CD14-positive monocyte (primary cell): ENCODE measurements at regions not wholly inside any gene's neighbourhood (a gene's known extent, or its start where the extent isn't known, plus 50 kb on each side); places are given as distances from the start of the nearest gene placed in this dataset.

Experiments used
- DNase-seq, 3 donors: peaks; one replicate each; pipeline ENCODE4 v3.0.0-alpha.2; 2011 to 2022
- H2AFZ ChIP-seq: 2 replicates; pipeline ENCODE4 v1.6.0; 2012; ENCODE audit warnings: mild to moderate bottlenecking, low read depth, low read length, inconsistent platforms; ENCODE audit not compliant: insufficient read depth, poor library complexity, severe bottlenecking
- H3K27ac ChIP-seq, 2 donors: 1 replicate in 1 of 2; 2 replicates in 1 of 2; pipeline ENCODE4 v1.5.1; 2012 to 2013; ENCODE audit warnings: low read length in 2 of 2, control low read depth in 1 of 2, inconsistent platforms in 1 of 2, low read depth in 1 of 2, mild to moderate bottlenecking in 1 of 2
- H3K27me3 ChIP-seq, 2 donors: one replicate each; pipeline versions ENCODE4 v1.6.0 to v1.6.1; 2011 to 2013; ENCODE audit warnings: low read length in 2 of 2; ENCODE audit not compliant: control insufficient read depth in 2 of 2, insufficient read depth in 2 of 2
- H3K36me3 ChIP-seq, 2 donors: replicated peaks in 1 of 2; 1 replicate in 1 of 2; 2 replicates in 1 of 2; pipeline versions ENCODE4 v1.5.1 to v1.6.1; 2012 to 2013; ENCODE audit warnings: low read length in 2 of 2, control low read depth in 1 of 2, inconsistent platforms in 1 of 2, mild to moderate bottlenecking in 1 of 2; ENCODE audit not compliant: insufficient read depth in 2 of 2, control insufficient read depth in 1 of 2
- H3K4me1 ChIP-seq, 2 donors: 1 replicate in 1 of 2; 2 replicates in 1 of 2; pipeline versions ENCODE4 v1.5.1 to v1.6.1; 2012 to 2013; ENCODE audit warnings: low read length in 2 of 2, control low read depth in 1 of 2, inconsistent platforms in 1 of 2, mild to moderate bottlenecking in 1 of 2, moderate library complexity in 1 of 2; ENCODE audit not compliant: insufficient read depth in 2 of 2, control insufficient read depth in 1 of 2
- H3K4me2 ChIP-seq: replicated peaks from 2 replicates; pipeline ENCODE3; 2012; ENCODE audit warnings: low read length, moderate library complexity, mild to moderate bottlenecking; ENCODE audit not compliant: poor library complexity, severe bottlenecking; ENCODE audit errors: extremely low read depth
- H3K4me3 ChIP-seq, 3 experiments: fragments of 200-600 bp in 1 of 3; sonication (generic) in 1 of 3; replicated peaks in 1 of 3; 1 replicate in 2 of 3; 2 replicates in 1 of 3; pipeline ENCODE4 v1.5.1; 2011 to 2013; ENCODE audit warnings: low read length in 3 of 3, mild to moderate bottlenecking in 3 of 3, control low read depth in 2 of 3, low read depth in 2 of 3, inconsistent platforms in 1 of 3, moderate library complexity in 1 of 3
- H3K79me2 ChIP-seq: 2 replicates; pipeline ENCODE4 v1.6.0; 2012; ENCODE audit warnings: mild to moderate bottlenecking, control low read depth, inconsistent platforms, low read length, moderate library complexity; ENCODE audit not compliant: insufficient read depth
- H3K9ac ChIP-seq: 2 replicates; pipeline ENCODE4 v1.6.0; 2017; ENCODE audit warnings: low read length, mild to moderate bottlenecking; ENCODE audit not compliant: insufficient read depth, poor library complexity, severe bottlenecking
- H3K9me3 ChIP-seq, 2 donors: replicated peaks in 1 of 2; 1 replicate in 1 of 2; 2 replicates in 1 of 2; pipeline versions ENCODE4 v1.5.1 to v1.6.1; 2012 to 2013; ENCODE audit warnings: low read length in 2 of 2, control low read depth in 1 of 2; ENCODE audit not compliant: control insufficient read depth in 1 of 2, insufficient read depth in 1 of 2
- H4K20me1 ChIP-seq: 2 replicates; pipeline ENCODE4 v1.6.0; 2012; ENCODE audit warnings: mild to moderate bottlenecking, low read length, control low read depth, moderate library complexity; ENCODE audit not compliant: insufficient read depth
- H3K27ac Mint-ChIP-seq, 7 donors: one replicate each; pipeline ENCODE4 v1.8.0; 2020; ENCODE audit warnings: mild to moderate bottlenecking in 7 of 7, mixed read lengths in 7 of 7, moderate library complexity in 6 of 7, inconsistent platforms in 2 of 7
- H3K27me3 Mint-ChIP-seq, 3 donors: one replicate each; pipeline ENCODE4 v1.8.0; 2021 to 2022; ENCODE audit warnings: low read depth in 3 of 3, mild to moderate bottlenecking in 3 of 3, mixed read lengths in 3 of 3, moderate library complexity in 3 of 3, inconsistent platforms in 1 of 3
- H3K36me3 Mint-ChIP-seq, 2 donors: one replicate each; pipeline ENCODE4 v1.8.0; 2020; ENCODE audit warnings: mixed read lengths in 2 of 2, inconsistent platforms in 1 of 2, mild to moderate bottlenecking in 1 of 2
- H3K4me1 Mint-ChIP-seq: one replicate; pipeline ENCODE4 v1.8.0; 2020; ENCODE audit warnings: mild to moderate bottlenecking, mixed read lengths
- H3K4me3 Mint-ChIP-seq, 2 donors: one replicate each; pipeline ENCODE4 v1.8.0; 2020; ENCODE audit warnings: mild to moderate bottlenecking in 2 of 2, mixed read lengths in 2 of 2, moderate library complexity in 1 of 2
- H3K9me3 Mint-ChIP-seq, 7 donors: one replicate each; pipeline ENCODE4 v1.8.0; 2020 to 2022; ENCODE audit warnings: mixed read lengths in 7 of 7, mild to moderate bottlenecking in 6 of 7, moderate library complexity in 6 of 7, inconsistent platforms in 2 of 7
- WGBS: methylation state at CpG from one replicate; pipeline ENCODE4 v1.1.5; 2013; ENCODE audit warnings: missing lambda C conversion rate; ENCODE audit not compliant: insufficient coverage; 5-methylcytosine and 5-hydroxymethylcytosine counted together
- intact Hi-C, 2 donors: fragments of 100-400 bp; cut with micrococcal nuclease; formaldehyde crosslinking; loops; one replicate each; pipeline versions ENCODE4 v1.15.0 to v1.15.1; 2023
- TF ChIP-seq, protein P1 (sequence below): fragments of 200-600 bp; IDR thresholded peaks from one replicate; pipeline ENCODE4 v1.8.0; 2022; ENCODE audit warnings: antibody characterized with exemption, mild to moderate bottlenecking

DNA sequence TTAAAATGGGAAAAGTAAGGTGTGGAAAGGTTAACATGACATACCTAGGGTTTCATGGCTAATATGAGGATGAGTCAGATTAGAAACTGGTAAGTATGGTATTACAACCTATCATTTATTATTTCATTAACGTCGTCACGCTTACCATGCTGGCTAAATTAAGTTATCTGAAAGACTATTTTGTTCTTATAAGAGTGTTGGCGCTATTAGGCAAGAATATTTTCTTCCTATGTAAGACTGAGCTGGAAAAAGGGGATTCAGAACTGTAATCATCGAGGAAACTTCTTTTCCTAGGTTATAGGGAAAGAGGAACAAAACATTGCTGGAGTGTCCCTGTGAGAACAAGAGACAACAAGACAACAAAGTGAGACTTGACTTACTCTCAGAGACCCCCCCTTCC is 440.8 kb downstream of the KCNJ2 start:
- H3K4me2 ChIP-seq, result no peak overlapping the region
- no peaks in the 10 kb centered on the region for H3K9me3 ChIP-seq
- DNase-seq, result no peak
- H3K36me3 ChIP-seq, result no peaks in the 10 kb centered on the region
- no peak overlapping the region for H3K4me3 Mint-ChIP-seq
- H3K27me3 ChIP-seq, result no peaks in the 10 kb centered on the region
- intact Hi-C loops, result no loop called here
- TF ChIP-seq, protein P1, sequence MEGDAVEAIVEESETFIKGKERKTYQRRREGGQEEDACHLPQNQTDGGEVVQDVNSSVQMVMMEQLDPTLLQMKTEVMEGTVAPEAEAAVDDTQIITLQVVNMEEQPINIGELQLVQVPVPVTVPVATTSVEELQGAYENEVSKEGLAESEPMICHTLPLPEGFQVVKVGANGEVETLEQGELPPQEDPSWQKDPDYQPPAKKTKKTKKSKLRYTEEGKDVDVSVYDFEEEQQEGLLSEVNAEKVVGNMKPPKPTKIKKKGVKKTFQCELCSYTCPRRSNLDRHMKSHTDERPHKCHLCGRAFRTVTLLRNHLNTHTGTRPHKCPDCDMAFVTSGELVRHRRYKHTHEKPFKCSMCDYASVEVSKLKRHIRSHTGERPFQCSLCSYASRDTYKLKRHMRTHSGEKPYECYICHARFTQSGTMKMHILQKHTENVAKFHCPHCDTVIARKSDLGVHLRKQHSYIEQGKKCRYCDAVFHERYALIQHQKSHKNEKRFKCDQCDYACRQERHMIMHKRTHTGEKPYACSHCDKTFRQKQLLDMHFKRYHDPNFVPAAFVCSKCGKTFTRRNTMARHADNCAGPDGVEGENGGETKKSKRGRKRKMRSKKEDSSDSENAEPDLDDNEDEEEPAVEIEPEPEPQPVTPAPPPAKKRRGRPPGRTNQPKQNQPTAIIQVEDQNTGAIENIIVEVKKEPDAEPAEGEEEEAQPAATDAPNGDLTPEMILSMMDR, result no peak
- WGBS, result 100% methylated on average over 1 of the region's 5 CpGs
- no peak overlapping the region for H3K4me3 ChIP-seq
- H2AFZ ChIP-seq, result no peak overlapping the region
- no peaks in the 10 kb centered on the region for H3K4me1 ChIP-seq
- peaks cover 2% of the 10 kb centered on the region for H3K4me1 Mint-ChIP-seq
- H3K9me3 Mint-ChIP-seq, result peaks cover 0 to 2% (median 0%) of the 10 kb centered on the region in 7 donors
- H3K36me3 Mint-ChIP-seq, result no peaks in the 10 kb centered on the region
- no peak overlapping the region for H3K27ac ChIP-seq
- no peak overlapping the region for H3K27ac Mint-ChIP-seq
- H3K27me3 Mint-ChIP-seq, result peaks cover 0 to 6% (median 1%) of the 10 kb centered on the region in 3 donors
- no peaks in the 10 kb centered on the region for H4K20me1 ChIP-seq
- H3K9ac ChIP-seq, result no peak overlapping the region
- no peaks in the 10 kb centered on the region for H3K79me2 ChIP-seq

DNA sequence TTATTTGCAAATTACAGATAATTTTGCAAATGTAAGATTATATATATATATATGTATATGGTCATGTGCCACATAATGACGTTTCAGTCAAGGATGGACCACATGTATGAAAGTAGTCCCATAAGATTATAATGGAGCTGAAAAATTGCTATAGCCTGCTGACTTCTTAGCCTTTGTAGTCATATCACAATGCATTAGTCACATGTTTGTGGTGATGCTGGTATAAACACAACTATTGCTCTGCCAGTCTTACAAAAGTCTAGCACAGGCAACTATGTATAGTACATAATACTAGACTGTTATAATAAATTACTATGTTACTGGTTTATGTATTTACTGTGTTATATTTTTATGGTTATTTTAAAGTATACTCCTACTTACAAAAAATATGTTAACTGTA is 444.3 kb downstream of the KCNJ2 start:
- no peaks in the 10 kb centered on the region for H3K36me3 ChIP-seq
- H4K20me1 ChIP-seq, result no peaks in the 10 kb centered on the region
- Mint-ChIP-seq H3K9me3 (peaks cover 0 to 2% (median 0%) of the 10 kb centered on the region in 7 donors), H3K4me3 (no peak overlapping the region), H3K27me3 (peaks cover 0 to 6% (median 1%) of the 10 kb centered on the region in 3 donors), H3K36me3 (no peaks in the 10 kb centered on the region), H3K4me1 (peaks cover 2% of the 10 kb centered on the region), H3K27ac (no peak overlapping the region)
- H3K27ac ChIP-seq, result no peak overlapping the region
- H3K79me2 ChIP-seq, result no peaks in the 10 kb centered on the region
- no peak for DNase-seq
- no peak overlapping the region for H3K9ac ChIP-seq
- 100% methylated on average over 1 of the region's 1 CpG for WGBS
- TF ChIP-seq, protein P1, result no peak
- no peak overlapping the region for H3K4me2 ChIP-seq
- H2AFZ ChIP-seq, result no peak overlapping the region
- H3K4me3 ChIP-seq, result no peak overlapping the region
- no peaks in the 10 kb centered on the region for H3K27me3 ChIP-seq
- no peaks in the 10 kb centered on the region for H3K9me3 ChIP-seq
- H3K4me1 ChIP-seq, result no peaks in the 10 kb centered on the region
- intact Hi-C loops, result no loop called here
